ENCODE measurements at regions not wholly inside any gene's neighbourhood (a gene's known extent, or its start where the extent isn't known, plus 50 kb on each side); places are given as distances from the start of the nearest gene placed in this dataset.

DNA sequence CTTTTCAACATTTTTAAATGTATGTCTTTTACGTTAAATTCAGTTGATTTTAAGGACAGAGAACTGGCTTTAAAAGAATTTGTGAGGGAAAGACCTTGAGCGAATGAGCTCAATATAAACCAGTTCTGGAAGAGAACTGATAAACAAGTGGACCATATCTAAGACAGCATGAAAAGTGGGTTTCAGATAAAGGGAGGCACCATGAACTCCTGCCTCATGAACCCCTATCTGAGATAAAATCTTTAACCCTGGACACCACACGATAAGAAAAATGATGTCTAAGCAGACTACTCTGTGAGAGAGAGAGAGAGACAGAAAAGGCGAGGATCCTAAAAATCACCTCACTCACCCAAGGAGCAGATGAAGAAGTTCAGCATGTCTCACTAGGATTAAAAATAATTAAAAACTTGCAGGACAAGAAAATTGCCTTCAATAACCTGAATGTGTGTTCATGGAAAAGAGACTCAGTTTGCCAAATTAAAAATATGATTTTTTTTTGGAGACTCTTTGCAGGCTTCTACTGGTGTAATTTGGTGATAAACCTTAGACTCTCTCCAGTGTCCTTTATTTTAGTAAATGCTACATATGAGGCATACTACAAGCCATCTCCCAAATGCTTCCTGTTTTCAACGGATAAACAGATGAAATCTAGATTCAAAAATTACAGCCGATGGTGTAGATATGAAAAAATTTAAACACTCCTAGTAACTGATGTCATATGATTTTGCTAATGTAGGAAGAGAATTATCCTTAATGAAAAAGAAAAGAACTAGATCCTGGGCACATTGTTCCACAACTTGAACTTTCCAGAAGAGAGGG, 299.5 kb downstream of the ADGB start:
- no peaks in the 10 kb centered on the region for H3K36me3 Mint-ChIP-seq
- H3K27me3 Mint-ChIP-seq (ENCODE audit: low read depth) = no peaks in the 10 kb centered on the region
- no peak overlapping the region for H3K4me3 Mint-ChIP-seq
- DNase-seq (ENCODE audit: low spot score) (no peak), ATAC-seq (no peak)
- ChIA-PET POLR2A (no interaction called here), CTCF (no interaction called here)
- H3K9me3 Mint-ChIP-seq = peaks cover 12% of the 10 kb centered on the region
- TF ChIP-seq HMGA2 (CRISPR knock-in tag; IDR thresholded peaks at IDR 0.05) = no peak
- TF ChIP-seq MLX (CRISPR knock-in tag; IDR thresholded peaks at IDR 0.05) = no peak
- no peak for TF ChIP-seq ZNF219 (CRISPR knock-in tag; IDR thresholded peaks at IDR 0.05; ENCODE audit: borderline replicate concordance)
- H3K27ac Mint-ChIP-seq = no peak overlapping the region
- peaks cover 6% of the 10 kb centered on the region for H3K4me1 Mint-ChIP-seq

- ChIA-PET CTCF (no interaction called here), POLR2A (no interaction called here)
- Mint-ChIP-seq H3K4me3 (no peak overlapping the region), H3K27me3 (ENCODE audit: low read depth) (no peaks in the 10 kb centered on the region), H3K4me1 (peaks cover 10% of the 10 kb centered on the region), H3K9me3 (peaks cover 12% of the 10 kb centered on the region), H3K27ac (no peak overlapping the region), H3K36me3 (no peaks in the 10 kb centered on the region)
- ATAC-seq = no peak
- TF ChIP-seq, protein P1, sequence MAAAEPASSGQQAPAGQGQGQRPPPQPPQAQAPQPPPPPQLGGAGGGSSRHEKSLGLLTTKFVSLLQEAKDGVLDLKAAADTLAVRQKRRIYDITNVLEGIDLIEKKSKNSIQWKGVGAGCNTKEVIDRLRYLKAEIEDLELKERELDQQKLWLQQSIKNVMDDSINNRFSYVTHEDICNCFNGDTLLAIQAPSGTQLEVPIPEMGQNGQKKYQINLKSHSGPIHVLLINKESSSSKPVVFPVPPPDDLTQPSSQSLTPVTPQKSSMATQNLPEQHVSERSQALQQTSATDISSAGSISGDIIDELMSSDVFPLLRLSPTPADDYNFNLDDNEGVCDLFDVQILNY (CRISPR knock-in tag; IDR thresholded peaks at IDR 0.05) = no peak
- TF ChIP-seq ZNF317 (CRISPR knock-in tag; IDR thresholded peaks at IDR 0.05; ENCODE audit: borderline replicate concordance, low read depth) (no peak), TCF7 (CRISPR knock-in tag; IDR thresholded peaks at IDR 0.05; ENCODE audit: low read depth) (no peak), EMX1 (CRISPR knock-in tag; IDR thresholded peaks at IDR 0.05) (no peak), TEAD1 (CRISPR knock-in tag; IDR thresholded peaks at IDR 0.05) (no peak), NR1H2 (CRISPR knock-in tag; IDR thresholded peaks at IDR 0.05) (no peak), GABPB1 (CRISPR knock-in tag; IDR thresholded peaks at IDR 0.05) (no peak)
- TF ChIP-seq, protein P2, sequence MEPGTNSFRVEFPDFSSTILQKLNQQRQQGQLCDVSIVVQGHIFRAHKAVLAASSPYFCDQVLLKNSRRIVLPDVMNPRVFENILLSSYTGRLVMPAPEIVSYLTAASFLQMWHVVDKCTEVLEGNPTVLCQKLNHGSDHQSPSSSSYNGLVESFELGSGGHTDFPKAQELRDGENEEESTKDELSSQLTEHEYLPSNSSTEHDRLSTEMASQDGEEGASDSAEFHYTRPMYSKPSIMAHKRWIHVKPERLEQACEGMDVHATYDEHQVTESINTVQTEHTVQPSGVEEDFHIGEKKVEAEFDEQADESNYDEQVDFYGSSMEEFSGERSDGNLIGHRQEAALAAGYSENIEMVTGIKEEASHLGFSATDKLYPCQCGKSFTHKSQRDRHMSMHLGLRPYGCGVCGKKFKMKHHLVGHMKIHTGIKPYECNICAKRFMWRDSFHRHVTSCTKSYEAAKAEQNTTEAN (CRISPR knock-in tag; IDR thresholded peaks at IDR 0.05) = no peak
- TF ChIP-seq, protein P3, sequence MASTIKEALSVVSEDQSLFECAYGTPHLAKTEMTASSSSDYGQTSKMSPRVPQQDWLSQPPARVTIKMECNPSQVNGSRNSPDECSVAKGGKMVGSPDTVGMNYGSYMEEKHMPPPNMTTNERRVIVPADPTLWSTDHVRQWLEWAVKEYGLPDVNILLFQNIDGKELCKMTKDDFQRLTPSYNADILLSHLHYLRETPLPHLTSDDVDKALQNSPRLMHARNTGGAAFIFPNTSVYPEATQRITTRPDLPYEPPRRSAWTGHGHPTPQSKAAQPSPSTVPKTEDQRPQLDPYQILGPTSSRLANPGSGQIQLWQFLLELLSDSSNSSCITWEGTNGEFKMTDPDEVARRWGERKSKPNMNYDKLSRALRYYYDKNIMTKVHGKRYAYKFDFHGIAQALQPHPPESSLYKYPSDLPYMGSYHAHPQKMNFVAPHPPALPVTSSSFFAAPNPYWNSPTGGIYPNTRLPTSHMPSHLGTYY (CRISPR knock-in tag; IDR thresholded peaks at IDR 0.05) = no peak
- DNase-seq (ENCODE audit: low spot score) = no peak
Observed at GRCh38 chr6:146898888-146899227, 300.1 kb downstream of the ADGB start.

- no peak for TF ChIP-seq ZNF416 (CRISPR knock-in tag; IDR thresholded peaks at IDR 0.05)
- TF ChIP-seq, protein P3 (CRISPR knock-in tag; IDR thresholded peaks at IDR 0.05) = no peak
- TF ChIP-seq, protein P4, sequence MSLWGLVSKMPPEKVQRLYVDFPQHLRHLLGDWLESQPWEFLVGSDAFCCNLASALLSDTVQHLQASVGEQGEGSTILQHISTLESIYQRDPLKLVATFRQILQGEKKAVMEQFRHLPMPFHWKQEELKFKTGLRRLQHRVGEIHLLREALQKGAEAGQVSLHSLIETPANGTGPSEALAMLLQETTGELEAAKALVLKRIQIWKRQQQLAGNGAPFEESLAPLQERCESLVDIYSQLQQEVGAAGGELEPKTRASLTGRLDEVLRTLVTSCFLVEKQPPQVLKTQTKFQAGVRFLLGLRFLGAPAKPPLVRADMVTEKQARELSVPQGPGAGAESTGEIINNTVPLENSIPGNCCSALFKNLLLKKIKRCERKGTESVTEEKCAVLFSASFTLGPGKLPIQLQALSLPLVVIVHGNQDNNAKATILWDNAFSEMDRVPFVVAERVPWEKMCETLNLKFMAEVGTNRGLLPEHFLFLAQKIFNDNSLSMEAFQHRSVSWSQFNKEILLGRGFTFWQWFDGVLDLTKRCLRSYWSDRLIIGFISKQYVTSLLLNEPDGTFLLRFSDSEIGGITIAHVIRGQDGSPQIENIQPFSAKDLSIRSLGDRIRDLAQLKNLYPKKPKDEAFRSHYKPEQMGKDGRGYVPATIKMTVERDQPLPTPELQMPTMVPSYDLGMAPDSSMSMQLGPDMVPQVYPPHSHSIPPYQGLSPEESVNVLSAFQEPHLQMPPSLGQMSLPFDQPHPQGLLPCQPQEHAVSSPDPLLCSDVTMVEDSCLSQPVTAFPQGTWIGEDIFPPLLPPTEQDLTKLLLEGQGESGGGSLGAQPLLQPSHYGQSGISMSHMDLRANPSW (CRISPR knock-in tag; conservative IDR thresholded peaks at IDR 0.05; ENCODE audit: low read depth) = no peak
- no peak for TF ChIP-seq GABPB1 (CRISPR knock-in tag; IDR thresholded peaks at IDR 0.05)
- TF ChIP-seq ETV6 (CRISPR knock-in tag; IDR thresholded peaks at IDR 0.05) = no peak
- CTCF ChIA-PET = no interaction called here
- no peak overlapping the region for H3K4me3 Mint-ChIP-seq
- H3K27ac Mint-ChIP-seq = no peak overlapping the region
- no peaks in the 10 kb centered on the region for H3K9me3 Mint-ChIP-seq
- ATAC-seq = no peak
- peaks cover 6% of the 10 kb centered on the region for H3K4me1 Mint-ChIP-seq
- H3K36me3 Mint-ChIP-seq = no peaks in the 10 kb centered on the region
- no peaks in the 10 kb centered on the region for H3K27me3 Mint-ChIP-seq (ENCODE audit: low read depth)
- POLR2A ChIA-PET = no interaction called here
- no peak for DNase-seq (ENCODE audit: low spot score)
Observed at GRCh38 chr6:146901940-146902816, 302.0 kb upstream of the STXBP5 start.

All from WTC11 (cell line).